HG03378 (cell line): ENCODE measurements at regions not wholly inside any gene's neighbourhood (a gene's known extent, or its start where the extent isn't known, plus 50 kb on each side); places are given as distances from the start of the nearest gene placed in this dataset.

Experiments used
- ATAC-seq: cut with Tn5 transposase; IDR thresholded peaks from one replicate; pipeline ENCODE4 v1.9.1; 2021; ENCODE audit warnings: mild to moderate bottlenecking, moderate library complexity; ENCODE audit not compliant: unreplicated experiment

DNA sequence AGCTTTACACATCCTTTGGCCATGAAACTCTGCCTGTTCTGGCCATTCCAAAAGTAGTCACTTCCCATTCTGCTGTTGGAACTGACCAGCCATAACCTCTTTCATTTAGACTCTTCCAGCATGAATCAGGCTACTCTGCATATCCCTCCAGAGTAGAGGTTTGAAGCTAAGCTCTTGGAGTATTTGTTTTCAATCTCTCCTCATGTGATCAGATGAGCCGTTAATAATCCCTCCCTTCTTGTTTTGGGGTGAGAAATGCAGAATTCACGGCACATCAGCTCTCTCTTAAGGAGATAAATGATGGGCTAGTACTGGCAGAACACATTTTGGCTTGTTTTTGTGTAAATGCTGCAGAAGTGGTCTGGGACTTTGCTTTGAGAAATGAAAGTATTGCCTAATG, 519.9 kb downstream of the PCDH17 start:
- no peak for ATAC-seq

DNA sequence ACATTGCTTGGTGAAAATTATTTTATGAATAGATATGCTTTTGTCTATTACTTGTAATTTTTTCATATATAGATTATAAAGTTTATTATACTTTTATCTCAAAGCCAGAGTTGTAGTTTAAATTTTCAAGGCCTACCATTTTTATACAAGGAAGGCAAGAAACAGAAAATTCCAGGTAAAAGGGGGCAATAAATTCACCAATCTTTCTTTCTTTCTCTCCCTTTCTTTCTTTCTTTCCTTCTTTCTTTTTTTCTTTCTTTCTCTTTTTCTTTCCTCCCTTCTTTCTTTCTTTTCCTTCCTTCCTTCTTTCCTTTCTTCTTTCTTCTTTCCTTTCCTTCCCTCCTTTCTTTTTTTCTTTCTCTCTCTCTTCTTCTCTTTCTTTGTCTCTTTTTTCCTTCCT, 529.4 kb downstream of the PCDH17 start:
- no peak for ATAC-seq

GRCh38 chr13:58165617-58166016, 534.1 kb downstream of the PCDH17 start:
- no peak for ATAC-seq

GRCh38 chr13:58181111-58181510, 549.6 kb downstream of the PCDH17 start:
- no peak for ATAC-seq

DNA sequence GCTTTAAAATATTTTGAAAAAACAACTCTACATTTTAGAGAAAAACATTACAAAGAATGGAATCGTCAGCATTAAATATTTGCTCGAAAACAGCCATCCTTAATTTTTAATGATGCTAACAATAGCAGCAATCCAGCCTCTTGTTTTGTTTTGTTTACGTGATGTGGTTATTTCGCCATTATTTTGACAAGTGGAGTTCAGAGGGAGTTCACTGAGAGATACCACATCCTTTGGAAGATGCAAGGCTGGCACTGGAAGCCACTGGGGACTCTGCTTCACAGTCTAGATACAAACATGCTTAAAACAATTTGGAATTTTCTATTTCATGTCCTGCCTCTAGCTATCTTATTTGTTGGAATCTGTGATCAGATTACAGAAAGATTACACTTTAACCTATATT, 556.3 kb downstream of the PCDH17 start:
- no peak for ATAC-seq

- no peak for ATAC-seq
These were observed 559.0 kb downstream of the PCDH17 start for GRCh38 chr13:58190577-58190976.

DNA sequence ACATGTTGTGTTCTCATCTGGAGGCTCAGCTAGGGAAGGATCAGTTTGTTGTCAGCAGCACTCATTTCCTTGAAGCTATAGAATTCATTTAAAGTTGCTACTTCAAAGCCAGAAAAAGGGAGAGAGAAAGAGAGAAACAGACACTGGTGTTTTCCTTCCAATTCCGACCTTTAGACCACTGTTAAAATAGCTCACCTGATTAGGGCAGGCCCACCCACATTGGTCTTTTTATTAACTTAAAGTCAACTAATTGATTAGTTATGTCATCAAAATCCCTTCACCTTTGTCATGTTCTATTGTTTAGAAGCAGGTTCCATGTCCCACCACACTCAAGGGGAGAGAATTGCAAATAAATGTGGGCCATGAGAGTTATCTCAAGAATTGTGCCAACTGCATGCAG, 560.2 kb downstream of the PCDH17 start:
- ATAC-seq: no peak

DNA sequence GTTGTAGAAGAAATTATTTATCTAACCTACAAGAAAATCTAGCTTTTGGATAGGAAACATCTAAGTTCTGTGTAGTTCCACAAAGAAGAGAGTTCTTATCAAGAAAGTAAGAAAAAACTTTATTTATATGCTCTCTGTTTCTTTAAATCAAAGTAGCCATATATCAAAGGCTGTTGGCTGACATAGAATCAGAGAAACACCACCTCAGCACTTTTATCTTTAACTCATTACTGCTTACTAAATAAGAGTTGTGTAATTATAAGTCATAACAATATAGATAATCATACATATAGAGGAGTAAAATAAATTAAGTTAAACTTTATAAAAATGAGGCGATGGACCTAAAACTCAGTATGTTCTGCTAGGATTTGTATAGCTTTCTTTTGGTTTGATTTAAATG, 570.6 kb downstream of the PCDH17 start:
- ATAC-seq: no peak

DNA sequence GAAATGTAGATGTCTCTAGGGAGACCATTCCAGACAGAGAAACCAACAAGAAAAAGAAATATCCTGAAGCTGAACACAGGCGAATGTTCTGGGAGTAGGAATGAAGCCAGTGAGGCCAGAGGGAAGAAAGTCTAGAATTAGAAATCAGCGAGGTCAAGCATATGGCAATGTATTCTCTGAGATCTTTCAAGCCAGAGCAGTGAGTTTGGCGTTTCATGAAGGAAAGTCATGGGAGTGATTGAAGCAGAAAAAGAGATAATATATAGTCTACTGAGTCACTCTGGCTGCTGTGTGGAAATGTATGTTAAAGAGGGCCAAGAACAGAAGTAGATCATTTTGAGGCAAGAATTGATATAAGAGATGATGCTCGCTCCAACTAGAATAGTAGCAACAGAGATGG, 576.0 kb downstream of the PCDH17 start:
- no peak for ATAC-seq

GRCh38 chr13:58235454-58235853, 603.9 kb downstream of the PCDH17 start:
- ATAC-seq: no peak

- ATAC-seq: no peak
These were observed 607.6 kb downstream of the PCDH17 start for GRCh38 chr13:58238972-58239773.

DNA sequence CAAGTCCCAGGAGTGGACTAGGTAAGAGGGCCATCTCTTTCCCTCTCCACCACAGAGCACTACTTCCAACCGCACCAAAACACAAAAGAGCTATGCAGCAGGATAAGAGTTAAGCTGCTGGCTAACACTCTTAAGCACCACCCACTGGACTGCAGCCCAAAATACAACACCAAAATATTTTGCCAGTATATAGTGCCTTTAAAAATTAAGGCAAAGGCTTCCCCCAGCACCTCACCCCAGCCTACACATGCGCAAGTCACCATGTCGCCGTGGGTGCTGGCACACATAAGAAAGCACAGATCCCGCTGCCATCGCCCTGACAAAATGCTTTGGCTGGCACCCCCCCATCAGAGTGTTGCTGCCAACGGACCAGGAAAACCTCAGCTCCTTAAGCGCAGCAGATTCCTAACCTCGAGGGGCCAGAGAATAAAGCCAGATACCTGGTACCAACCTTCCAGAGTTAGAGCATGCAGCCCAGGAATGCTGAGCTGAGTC, 608.3 kb downstream of the PCDH17 start:
- ATAC-seq: no peak

DNA sequence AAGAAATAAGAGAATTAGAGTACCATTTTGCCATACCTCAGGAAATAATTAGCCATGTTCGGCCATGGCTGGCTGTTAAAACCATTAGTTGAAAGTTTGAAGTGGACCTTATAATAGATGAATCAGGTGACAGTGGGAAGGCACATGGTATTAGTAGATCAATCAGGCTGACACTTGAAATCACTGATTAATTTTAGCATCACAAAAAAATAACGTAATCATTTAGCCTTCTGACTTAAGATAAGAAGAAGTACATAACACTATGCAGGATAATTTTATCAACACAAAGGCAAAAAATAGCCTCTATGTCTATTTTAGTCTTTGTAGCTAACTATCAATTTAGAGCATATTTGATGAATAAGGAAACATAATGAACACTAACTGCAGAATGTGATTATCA, 615.5 kb downstream of the PCDH17 start:
- ATAC-seq: no peak

GRCh38 chr13:58254943-58255342, 623.4 kb downstream of the PCDH17 start:
- no peak for ATAC-seq

- ATAC-seq: no peak
These were observed 634.7 kb downstream of the PCDH17 start for GRCh38 chr13:58266271-58266670.

- ATAC-seq: no peak
These were observed 667.1 kb downstream of the PCDH17 start for GRCh38 chr13:58298556-58299135.

- no peak for ATAC-seq
These were observed 668.7 kb downstream of the PCDH17 start for GRCh38 chr13:58300224-58300623.

- no peak for ATAC-seq
These were observed 669.6 kb downstream of the PCDH17 start for GRCh38 chr13:58300974-58301681.

DNA sequence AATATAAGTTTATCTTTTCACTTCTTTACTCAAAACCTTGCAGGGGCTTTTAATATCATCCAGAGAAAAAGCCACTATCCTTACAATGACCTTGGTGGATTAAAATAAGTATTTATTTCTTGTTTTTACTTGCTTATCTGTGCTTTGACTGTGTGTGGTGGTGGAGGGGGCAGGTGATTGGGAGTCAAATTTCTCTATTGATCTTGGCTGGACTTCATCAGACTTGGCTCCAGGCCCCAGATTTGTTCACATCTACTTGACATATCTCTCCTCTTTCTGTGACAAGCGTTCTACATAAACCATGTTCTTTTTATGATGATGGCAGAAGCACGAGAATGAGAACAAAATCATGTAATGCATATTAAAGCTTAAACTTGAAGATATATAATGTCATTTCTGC, 670.8 kb downstream of the PCDH17 start:
- no peak for ATAC-seq

DNA sequence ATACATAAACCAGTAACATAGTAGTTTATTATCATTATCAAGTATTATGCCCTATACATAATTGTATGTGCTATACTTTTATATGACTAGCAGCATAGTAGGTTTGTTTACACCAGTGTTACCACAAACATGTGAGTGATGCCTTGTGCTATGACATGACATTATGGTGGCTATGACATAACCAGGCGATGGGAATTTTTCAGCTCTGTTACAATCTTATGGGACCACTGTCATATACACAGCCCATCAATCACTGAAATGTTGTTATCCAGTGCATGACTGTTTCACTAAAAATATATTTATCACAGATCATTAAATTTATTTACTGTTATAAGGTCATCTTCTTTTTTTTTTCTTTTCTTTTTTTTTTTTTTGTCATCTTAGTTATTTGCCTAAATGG, 674.5 kb downstream of the PCDH17 start:
- ATAC-seq: no peak

DNA sequence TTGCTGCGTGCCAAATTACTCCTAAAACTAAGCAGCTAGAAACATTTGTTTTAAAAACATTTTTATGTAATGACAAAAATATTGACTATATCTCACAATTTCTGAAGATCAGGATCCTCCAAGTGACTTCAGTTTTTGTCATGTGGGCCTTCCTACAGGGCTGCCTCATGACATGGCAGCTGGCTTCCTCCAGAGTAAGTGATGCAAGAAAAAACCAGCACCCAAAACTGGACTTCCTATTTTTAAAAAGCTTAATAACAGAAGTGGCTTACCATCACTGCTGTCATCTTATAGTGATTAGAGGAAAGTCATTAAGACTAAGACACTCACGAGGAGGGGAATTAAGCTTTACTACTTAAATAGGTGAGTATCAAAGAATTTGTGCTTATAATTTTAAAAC, 681.7 kb downstream of the PCDH17 start:
- no peak for ATAC-seq
